SK-N-SH (cell line): ENCODE measurements at regions not wholly inside any gene's neighbourhood (a gene's known extent, or its start where the extent isn't known, plus 50 kb on each side); places are given as distances from the start of the nearest gene placed in this dataset.

Experiments used
- CTCF ChIA-PET: fragments of 300-600, 350-600 bp; formaldehyde crosslinking; extraction: SDS; loops from one replicate; lab custom pipeline; 2021; lab: Yijun Ruan, JAX
- POLR2A ChIA-PET: fragments of 350-600 bp; sonication (Branson Sonifier 250); formaldehyde crosslinking; extraction: SDS; loops from one replicate; lab custom pipeline; 2020; ENCODE audit warnings: antibody characterized with exemption, inconsistent platforms; lab: Yijun Ruan, JAX
- DNase-seq: peaks from one replicate; pipeline ENCODE4 v3.0.0; 2012
- H2AFZ ChIP-seq: fragments of 200-600 bp; sonication (generic); 2 replicates; pipeline ENCODE4 v1.8.1; 2016; ENCODE audit warnings: antibody characterized with exemption, mild to moderate bottlenecking, low read depth
- H3F3A ChIP-seq: fragments of 200-600 bp; sonication (generic); replicated peaks from 2 replicates; pipeline ENCODE3; 2016; ENCODE audit warnings: antibody characterized with exemption, mild to moderate bottlenecking; ENCODE audit not compliant: insufficient read depth
- H3K27ac ChIP-seq, 2 experiments: fragments of 200-500 bp in 1 of 2; fragments of 200-600 bp in 1 of 2; sonication (Bioruptor generic) in 1 of 2; sonication (generic), shearing (Covaris generic) in 1 of 2; 2 replicates each; pipeline versions ENCODE4 v1.5.1 to v1.6.1; 2014 to 2016; ENCODE audit warnings: low read depth in 2 of 2, inconsistent platforms in 1 of 2, low read length in 1 of 2, mild to moderate bottlenecking in 1 of 2, mixed read lengths in 1 of 2
- H3K27me3 ChIP-seq: fragments of 200-600 bp; sonication (generic), shearing (Covaris generic); 2 replicates; pipeline ENCODE4 v1.6.1; 2016; ENCODE audit warnings: mixed run types; ENCODE audit not compliant: insufficient read depth
- H3K36me3 ChIP-seq, 2 experiments: fragments of 200-500 bp in 1 of 2; fragments of 200-600 bp in 1 of 2; sonication (Bioruptor generic) in 1 of 2; sonication (generic) in 1 of 2; replicated peaks in 1 of 2; 2 replicates each; pipeline versions ENCODE3 to v1.5.1; 2014 to 2016; ENCODE audit warnings: low read length in 1 of 2, mild to moderate bottlenecking in 1 of 2; ENCODE audit not compliant: insufficient read depth in 2 of 2, control insufficient read depth in 1 of 2
- H3K4me1 ChIP-seq, 2 experiments: fragments of 200-500 bp in 1 of 2; fragments of 200-600 bp in 1 of 2; sonication (Bioruptor generic) in 1 of 2; sonication (generic), shearing (Covaris generic) in 1 of 2; 2 replicates each; pipeline versions ENCODE4 v1.5.1 to v1.6.1; 2014 to 2016; ENCODE audit warnings: low read depth in 1 of 2, low read length in 1 of 2, mixed run types in 1 of 2; ENCODE audit not compliant: insufficient read depth in 2 of 2, control insufficient read depth in 1 of 2
- H3K4me2 ChIP-seq: fragments of 200-600 bp; sonication (generic), shearing (Covaris generic); 2 replicates; pipeline ENCODE4 v1.6.1; 2017; ENCODE audit warnings: mixed run types
- H3K4me3 ChIP-seq, 2 experiments: fragments of 200-500 bp in 1 of 2; fragments of 200-600 bp in 1 of 2; sonication (Bioruptor generic) in 1 of 2; sonication (generic), shearing (Covaris generic) in 1 of 2; 2 replicates each; pipeline versions ENCODE4 v1.5.1 to v1.8.1; 2014 to 2016; ENCODE audit warnings: low read depth in 2 of 2, inconsistent platforms in 1 of 2, low read length in 1 of 2, mild to moderate bottlenecking in 1 of 2, mixed read lengths in 1 of 2, moderate library complexity in 1 of 2
- H3K79me2 ChIP-seq: fragments of 200-600 bp; sonication (generic); 2 replicates; pipeline ENCODE4 v1.8.1; 2017; ENCODE audit warnings: mild to moderate bottlenecking; ENCODE audit not compliant: insufficient read depth
- H3K9ac ChIP-seq: fragments of 200-600 bp; sonication (generic); 2 replicates; pipeline ENCODE4 v1.6.1; 2017; ENCODE audit warnings: mixed run types
- H3K9me2 ChIP-seq: fragments of 200-600 bp; sonication (generic); 2 replicates; pipeline ENCODE4 v1.6.1; 2017; ENCODE audit warnings: mixed run types
- H3K9me3 ChIP-seq: fragments of 200-600 bp; sonication (generic); 2 replicates; pipeline ENCODE4 v1.6.1; 2017; ENCODE audit warnings: mixed run types, mild to moderate bottlenecking, moderate library complexity
- H4K20me1 ChIP-seq: fragments of 200-600 bp; sonication (generic); 2 replicates; pipeline ENCODE4 v1.6.1; 2017; ENCODE audit warnings: mild to moderate bottlenecking, mixed run types; ENCODE audit not compliant: insufficient read depth
- CTCF ChIP-seq: fragments of 200-600 bp; sonication (generic); IDR thresholded peaks from 2 replicates; pipeline ENCODE4 v1.6.1; 2017; ENCODE audit warnings: antibody characterized with exemption, mild to moderate bottlenecking, moderate library complexity
- EP300 ChIP-seq, 2 experiments: IDR thresholded peaks; 2 replicates each; pipeline versions ENCODE4 v1.4.0 to v1.6.1; 2012; ENCODE audit warnings: borderline replicate concordance in 1 of 2, low read depth in 1 of 2, low read length in 1 of 2
- EZH2phosphoT487 ChIP-seq: fragments of 200-600 bp; sonication (generic); IDR thresholded peaks from 2 replicates; pipeline ENCODE4 v1.6.1; 2017; ENCODE audit warnings: low read depth, mixed run types, mild to moderate bottlenecking, antibody characterized with exemption, moderate library complexity, borderline replicate concordance
- FOXM1 ChIP-seq: IDR thresholded peaks from 2 replicates; pipeline ENCODE4 v1.4.0; 2012; ENCODE audit warnings: low read depth, mild to moderate bottlenecking
- MEF2A ChIP-seq: IDR thresholded peaks from 2 replicates; pipeline ENCODE4 v1.4.0; 2012; ENCODE audit warnings: low read depth, borderline replicate concordance
- MXI1 ChIP-seq: IDR thresholded peaks from 2 replicates; pipeline ENCODE4 v1.6.1; 2012; ENCODE audit warnings: mild to moderate bottlenecking, low read depth, low read length, improper control_type of control experiment
- NFIC ChIP-seq: IDR thresholded peaks from 2 replicates; pipeline ENCODE4 v1.4.0; 2012; ENCODE audit warnings: borderline replicate concordance
- POLR2AphosphoS5 ChIP-seq: IDR thresholded peaks from 2 replicates; pipeline ENCODE4 v1.6.1; 2012; ENCODE audit warnings: low read depth, low read length
- RCOR1 ChIP-seq: fragments of 150-350 bp; IDR thresholded peaks from 2 replicates; pipeline ENCODE4 v1.6.1; 2017; ENCODE audit warnings: antibody characterized with exemption, low read length
- RXRA ChIP-seq: IDR thresholded peaks from 2 replicates; pipeline ENCODE4 v1.4.0; 2012; ENCODE audit warnings: low read depth, mild to moderate bottlenecking, borderline replicate concordance
- SIN3A ChIP-seq: IDR thresholded peaks from 2 replicates; pipeline ENCODE4 v1.6.1; 2012; ENCODE audit warnings: low read depth, mild to moderate bottlenecking, low read length, moderate library complexity, borderline replicate concordance
- SMC3 ChIP-seq: IDR thresholded peaks from 2 replicates; pipeline ENCODE4 v1.6.1; 2012; ENCODE audit warnings: low read depth, low read length, improper control_type of control experiment
- TAF1 ChIP-seq: IDR thresholded peaks from 2 replicates; pipeline ENCODE4 v1.6.1; 2012; ENCODE audit warnings: low read depth, mild to moderate bottlenecking, low read length, moderate library complexity, borderline replicate concordance
- TCF12 ChIP-seq: IDR thresholded peaks from 2 replicates; pipeline ENCODE4 v1.4.0; 2012
- TEAD4 ChIP-seq: IDR thresholded peaks from 2 replicates; pipeline ENCODE4 v1.4.0; 2012; ENCODE audit warnings: mild to moderate bottlenecking, borderline replicate concordance; ENCODE audit not compliant: insufficient read depth
- USF2 ChIP-seq: fragments of 150-350 bp; IDR thresholded peaks from 2 replicates; pipeline ENCODE4 v1.6.1; 2017; ENCODE audit warnings: antibody characterized with exemption, low read length, low read depth, borderline replicate concordance
- TF ChIP-seq, protein P1 (sequence below): IDR thresholded peaks from 2 replicates; pipeline ENCODE4 v1.4.0; 2012; ENCODE audit warnings: low read depth, borderline replicate concordance
- TF ChIP-seq, protein P2 (sequence below): IDR thresholded peaks from 2 replicates; pipeline ENCODE4 v1.6.1; 2012; ENCODE audit warnings: mild to moderate bottlenecking, low read depth, low read length, moderate library complexity

DNA sequence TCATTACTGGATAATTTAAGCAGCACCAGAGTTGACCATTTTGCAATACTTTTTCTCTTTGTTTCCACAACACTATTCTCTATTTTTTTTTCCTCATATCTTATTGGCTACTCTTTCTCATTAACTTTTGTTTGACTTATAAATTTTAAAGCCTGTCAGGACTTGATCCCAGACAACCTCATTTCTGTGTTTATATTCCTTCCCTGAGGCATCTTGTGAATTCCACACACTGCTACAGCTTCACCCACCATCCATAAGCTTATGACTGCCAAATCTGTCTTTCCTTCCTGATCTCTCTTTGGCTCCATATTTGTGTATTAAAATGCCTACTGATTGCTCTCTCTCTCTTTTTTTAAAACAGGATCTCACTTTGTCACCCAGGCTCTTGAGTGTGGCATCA lies 124.6 kb upstream of the MBL2 start:
- TF ChIP-seq, protein P1, sequence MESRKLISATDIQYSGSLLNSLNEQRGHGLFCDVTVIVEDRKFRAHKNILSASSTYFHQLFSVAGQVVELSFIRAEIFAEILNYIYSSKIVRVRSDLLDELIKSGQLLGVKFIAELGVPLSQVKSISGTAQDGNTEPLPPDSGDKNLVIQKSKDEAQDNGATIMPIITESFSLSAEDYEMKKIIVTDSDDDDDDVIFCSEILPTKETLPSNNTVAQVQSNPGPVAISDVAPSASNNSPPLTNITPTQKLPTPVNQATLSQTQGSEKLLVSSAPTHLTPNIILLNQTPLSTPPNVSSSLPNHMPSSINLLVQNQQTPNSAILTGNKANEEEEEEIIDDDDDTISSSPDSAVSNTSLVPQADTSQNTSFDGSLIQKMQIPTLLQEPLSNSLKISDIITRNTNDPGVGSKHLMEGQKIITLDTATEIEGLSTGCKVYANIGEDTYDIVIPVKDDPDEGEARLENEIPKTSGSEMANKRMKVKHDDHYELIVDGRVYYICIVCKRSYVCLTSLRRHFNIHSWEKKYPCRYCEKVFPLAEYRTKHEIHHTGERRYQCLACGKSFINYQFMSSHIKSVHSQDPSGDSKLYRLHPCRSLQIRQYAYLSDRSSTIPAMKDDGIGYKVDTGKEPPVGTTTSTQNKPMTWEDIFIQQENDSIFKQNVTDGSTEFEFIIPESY, result no peak
- TF ChIP-seq RCOR1, result no peak
- no peak for TF ChIP-seq FOXM1
- no peak for TF ChIP-seq RXRA
- no peak for TF ChIP-seq NFIC
- TF ChIP-seq CTCF, result no peak
- no peak for TF ChIP-seq TAF1
- TF ChIP-seq TEAD4, result no peak
- TF ChIP-seq POLR2AphosphoS5, result no peak
- TF ChIP-seq SIN3A, result no peak
- H3K36me3 ChIP-seq, result no peaks in the 10 kb centered on the region
- CTCF ChIA-PET, result no interaction called here
- POLR2A ChIA-PET, result no interaction called here
- H3F3A ChIP-seq, result no peaks in the 10 kb centered on the region
- no peak overlapping the region for H3K4me3 ChIP-seq
- no peak overlapping the region for H3K9ac ChIP-seq
- no peaks in the 10 kb centered on the region for H3K4me1 ChIP-seq
- no peak overlapping the region for H3K4me2 ChIP-seq
- H4K20me1 ChIP-seq, result no peaks in the 10 kb centered on the region
- H3K27me3 ChIP-seq, result no peaks in the 10 kb centered on the region; the same call in 1 of the 2 replicates
- no peaks in the 10 kb centered on the region for H3K79me2 ChIP-seq
- no peaks in the 10 kb centered on the region; the same call in 1 of the 2 replicates for H3K9me3 ChIP-seq
- no peak overlapping the region for H3K27ac ChIP-seq
- no peak overlapping the region for H2AFZ ChIP-seq
- no peaks in the 10 kb centered on the region for H3K9me2 ChIP-seq
- DNase-seq, result no peak

DNA sequence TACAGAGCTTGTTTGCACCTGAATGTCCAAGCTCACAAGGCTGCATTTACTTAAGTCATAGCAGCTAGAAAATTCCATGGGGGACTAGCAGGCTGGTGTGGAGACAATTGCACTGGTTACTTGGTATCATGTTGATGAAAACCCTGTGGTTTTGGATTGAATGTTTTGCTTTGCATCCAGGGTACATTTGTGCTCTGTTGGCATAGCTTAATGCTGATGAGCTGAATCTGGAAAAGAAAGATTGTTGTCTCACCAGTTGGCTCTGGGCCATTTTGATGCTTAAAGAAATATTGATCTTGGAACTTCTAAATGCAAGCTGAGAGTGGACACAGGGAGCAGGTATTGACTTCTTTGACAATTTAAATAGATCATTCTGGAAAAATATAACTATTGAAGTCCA lies 122.5 kb upstream of the MBL2 start:
- H3K9ac ChIP-seq, result no peak overlapping the region
- H3K4me1 ChIP-seq, result no peaks in the 10 kb centered on the region
- no peaks in the 10 kb centered on the region; the same call in 1 of the 2 replicates for H3K9me3 ChIP-seq
- CTCF ChIA-PET, result interaction anchor here (0.7 to 1.4 kb wide), 2 partner anchors 11 to 72 kb away, joined by 3 to 4 read pairs; no protein-coding TSS in a partner anchor
- H3K9me2 ChIP-seq, result no peaks in the 10 kb centered on the region
- H3K4me2 ChIP-seq, result no peak overlapping the region
- no peak overlapping the region for H3K27ac ChIP-seq
- H3K4me3 ChIP-seq, result no peak overlapping the region
- H3K36me3 ChIP-seq, result no peaks in the 10 kb centered on the region
- POLR2A ChIA-PET, result no interaction called here
- no peaks in the 10 kb centered on the region for H4K20me1 ChIP-seq
- H3K27me3 ChIP-seq, result no peaks in the 10 kb centered on the region
- H3K79me2 ChIP-seq, result no peaks in the 10 kb centered on the region
- no peak for DNase-seq
- H3F3A ChIP-seq, result no peaks in the 10 kb centered on the region
- no peak overlapping the region for H2AFZ ChIP-seq
- TF ChIP-seq MXI1 (no peak), TEAD4 (no peak), FOXM1 (no peak), RCOR1 (no peak), EP300 (IDR thresholded peaks at IDR 0.05; ENCODE audit: borderline replicate concordance in 1 of 2, low read depth in 1 of 2, low read length in 1 of 2) (no peak), TCF12 (no peak), EZH2phosphoT487 (no peak), MEF2A (no peak), USF2 (no peak), SMC3 (no peak)
- TF ChIP-seq, protein P2, sequence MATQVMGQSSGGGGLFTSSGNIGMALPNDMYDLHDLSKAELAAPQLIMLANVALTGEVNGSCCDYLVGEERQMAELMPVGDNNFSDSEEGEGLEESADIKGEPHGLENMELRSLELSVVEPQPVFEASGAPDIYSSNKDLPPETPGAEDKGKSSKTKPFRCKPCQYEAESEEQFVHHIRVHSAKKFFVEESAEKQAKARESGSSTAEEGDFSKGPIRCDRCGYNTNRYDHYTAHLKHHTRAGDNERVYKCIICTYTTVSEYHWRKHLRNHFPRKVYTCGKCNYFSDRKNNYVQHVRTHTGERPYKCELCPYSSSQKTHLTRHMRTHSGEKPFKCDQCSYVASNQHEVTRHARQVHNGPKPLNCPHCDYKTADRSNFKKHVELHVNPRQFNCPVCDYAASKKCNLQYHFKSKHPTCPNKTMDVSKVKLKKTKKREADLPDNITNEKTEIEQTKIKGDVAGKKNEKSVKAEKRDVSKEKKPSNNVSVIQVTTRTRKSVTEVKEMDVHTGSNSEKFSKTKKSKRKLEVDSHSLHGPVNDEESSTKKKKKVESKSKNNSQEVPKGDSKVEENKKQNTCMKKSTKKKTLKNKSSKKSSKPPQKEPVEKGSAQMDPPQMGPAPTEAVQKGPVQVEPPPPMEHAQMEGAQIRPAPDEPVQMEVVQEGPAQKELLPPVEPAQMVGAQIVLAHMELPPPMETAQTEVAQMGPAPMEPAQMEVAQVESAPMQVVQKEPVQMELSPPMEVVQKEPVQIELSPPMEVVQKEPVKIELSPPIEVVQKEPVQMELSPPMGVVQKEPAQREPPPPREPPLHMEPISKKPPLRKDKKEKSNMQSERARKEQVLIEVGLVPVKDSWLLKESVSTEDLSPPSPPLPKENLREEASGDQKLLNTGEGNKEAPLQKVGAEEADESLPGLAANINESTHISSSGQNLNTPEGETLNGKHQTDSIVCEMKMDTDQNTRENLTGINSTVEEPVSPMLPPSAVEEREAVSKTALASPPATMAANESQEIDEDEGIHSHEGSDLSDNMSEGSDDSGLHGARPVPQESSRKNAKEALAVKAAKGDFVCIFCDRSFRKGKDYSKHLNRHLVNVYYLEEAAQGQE, result no peak
